H1 (cell line): ENCODE measurements at regions not wholly inside any gene's neighbourhood (a gene's known extent, or its start where the extent isn't known, plus 50 kb on each side); places are given as distances from the start of the nearest gene placed in this dataset.

ENCODE experiments used
- TAF7 ChIP-seq: optimal IDR thresholded peaks from 2 replicates; pipeline ENCODE3; 2011; ENCODE audit warnings: low read depth, mild to moderate bottlenecking, inconsistent platforms, low read length, moderate library complexity, borderline replicate concordance

- TF ChIP-seq TAF7 = no peak
Observed at GRCh38 chr2:126792993-126793392, 105.7 kb upstream of the TEX51 start (continued).
